GM23248 (cell line): ENCODE measurements at regions not wholly inside any gene's neighbourhood (a gene's known extent, or its start where the extent isn't known, plus 50 kb on each side); places are given as distances from the start of the nearest gene placed in this dataset.

Source experiments
- EZH2 ChIP-seq: fragments of 200-600 bp; sonication (generic); IDR thresholded peaks from 2 replicates; pipeline ENCODE4 v1.6.1; 2018; ENCODE audit warnings: antibody characterized with exemption, mild to moderate bottlenecking; ENCODE audit not compliant: insufficient read depth, poor library complexity, severe bottlenecking
- EZH2phosphoT487 ChIP-seq: fragments of 200-600 bp; sonication (generic); IDR thresholded peaks from 2 replicates; pipeline ENCODE4 v1.6.1; 2018; ENCODE audit warnings: antibody characterized with exemption, moderate library complexity, mild to moderate bottlenecking, low read depth; ENCODE audit not compliant: insufficient read depth

DNA sequence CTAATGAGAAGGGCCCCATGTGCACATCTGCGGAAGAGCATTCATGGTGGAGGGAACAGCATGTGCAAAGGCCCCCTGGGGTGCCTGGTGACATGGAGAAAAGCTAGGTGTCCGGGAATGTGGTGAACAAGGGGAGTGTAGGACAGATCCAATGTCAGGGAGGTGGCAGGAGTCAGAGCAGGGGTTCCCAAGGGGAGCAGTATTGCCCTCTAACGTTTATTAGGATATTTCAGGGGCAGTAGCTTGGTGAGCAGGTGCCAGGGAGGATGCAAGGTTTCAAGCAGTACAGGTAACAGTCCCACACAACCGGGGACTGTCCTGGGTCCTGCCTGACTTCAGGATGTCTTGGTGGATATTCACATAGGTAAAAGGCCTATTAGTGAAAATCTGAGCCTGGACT is 209.6 kb downstream of the EMX2 start:
- TF ChIP-seq EZH2 (no peak), EZH2phosphoT487 (no peak)
